SK-N-SH (cell line): ENCODE measurements at regions not wholly inside any gene's neighbourhood (a gene's known extent, or its start where the extent isn't known, plus 50 kb on each side); places are given as distances from the start of the nearest gene placed in this dataset.

Experiments
- CTCF ChIA-PET: fragments of 300-600, 350-600 bp; formaldehyde crosslinking; extraction: SDS; loops from one replicate; lab custom pipeline; 2021; lab: Yijun Ruan, JAX
- POLR2A ChIA-PET: fragments of 350-600 bp; sonication (Branson Sonifier 250); formaldehyde crosslinking; extraction: SDS; loops from one replicate; lab custom pipeline; 2020; ENCODE audit warnings: antibody characterized with exemption, inconsistent platforms; lab: Yijun Ruan, JAX
- DNase-seq: peaks from one replicate; pipeline ENCODE4 v3.0.0; 2012
- H2AFZ ChIP-seq: fragments of 200-600 bp; sonication (generic); 2 replicates; pipeline ENCODE4 v1.8.1; 2016; ENCODE audit warnings: antibody characterized with exemption, mild to moderate bottlenecking, low read depth
- H3F3A ChIP-seq: fragments of 200-600 bp; sonication (generic); replicated peaks from 2 replicates; pipeline ENCODE3; 2016; ENCODE audit warnings: antibody characterized with exemption, mild to moderate bottlenecking; ENCODE audit not compliant: insufficient read depth
- H3K27ac ChIP-seq, 2 experiments: fragments of 200-500 bp in 1 of 2; fragments of 200-600 bp in 1 of 2; sonication (Bioruptor generic) in 1 of 2; sonication (generic), shearing (Covaris generic) in 1 of 2; 2 replicates each; pipeline versions ENCODE4 v1.5.1 to v1.6.1; 2014 to 2016; ENCODE audit warnings: low read depth in 2 of 2, inconsistent platforms in 1 of 2, low read length in 1 of 2, mild to moderate bottlenecking in 1 of 2, mixed read lengths in 1 of 2
- H3K27me3 ChIP-seq: fragments of 200-600 bp; sonication (generic), shearing (Covaris generic); 2 replicates; pipeline ENCODE4 v1.6.1; 2016; ENCODE audit warnings: mixed run types; ENCODE audit not compliant: insufficient read depth
- H3K36me3 ChIP-seq, 2 experiments: fragments of 200-500 bp in 1 of 2; fragments of 200-600 bp in 1 of 2; sonication (Bioruptor generic) in 1 of 2; sonication (generic) in 1 of 2; replicated peaks in 1 of 2; 2 replicates each; pipeline versions ENCODE3 to v1.5.1; 2014 to 2016; ENCODE audit warnings: low read length in 1 of 2, mild to moderate bottlenecking in 1 of 2; ENCODE audit not compliant: insufficient read depth in 2 of 2, control insufficient read depth in 1 of 2
- H3K4me1 ChIP-seq, 2 experiments: fragments of 200-500 bp in 1 of 2; fragments of 200-600 bp in 1 of 2; sonication (Bioruptor generic) in 1 of 2; sonication (generic), shearing (Covaris generic) in 1 of 2; 2 replicates each; pipeline versions ENCODE4 v1.5.1 to v1.6.1; 2014 to 2016; ENCODE audit warnings: low read depth in 1 of 2, low read length in 1 of 2, mixed run types in 1 of 2; ENCODE audit not compliant: insufficient read depth in 2 of 2, control insufficient read depth in 1 of 2
- H3K4me2 ChIP-seq: fragments of 200-600 bp; sonication (generic), shearing (Covaris generic); 2 replicates; pipeline ENCODE4 v1.6.1; 2017; ENCODE audit warnings: mixed run types
- H3K4me3 ChIP-seq, 2 experiments: fragments of 200-500 bp in 1 of 2; fragments of 200-600 bp in 1 of 2; sonication (Bioruptor generic) in 1 of 2; sonication (generic), shearing (Covaris generic) in 1 of 2; 2 replicates each; pipeline versions ENCODE4 v1.5.1 to v1.8.1; 2014 to 2016; ENCODE audit warnings: low read depth in 2 of 2, inconsistent platforms in 1 of 2, low read length in 1 of 2, mild to moderate bottlenecking in 1 of 2, mixed read lengths in 1 of 2, moderate library complexity in 1 of 2
- H3K79me2 ChIP-seq: fragments of 200-600 bp; sonication (generic); 2 replicates; pipeline ENCODE4 v1.8.1; 2017; ENCODE audit warnings: mild to moderate bottlenecking; ENCODE audit not compliant: insufficient read depth
- H3K9ac ChIP-seq: fragments of 200-600 bp; sonication (generic); 2 replicates; pipeline ENCODE4 v1.6.1; 2017; ENCODE audit warnings: mixed run types
- H3K9me2 ChIP-seq: fragments of 200-600 bp; sonication (generic); 2 replicates; pipeline ENCODE4 v1.6.1; 2017; ENCODE audit warnings: mixed run types
- H3K9me3 ChIP-seq: fragments of 200-600 bp; sonication (generic); 2 replicates; pipeline ENCODE4 v1.6.1; 2017; ENCODE audit warnings: mixed run types, mild to moderate bottlenecking, moderate library complexity
- H4K20me1 ChIP-seq: fragments of 200-600 bp; sonication (generic); 2 replicates; pipeline ENCODE4 v1.6.1; 2017; ENCODE audit warnings: mild to moderate bottlenecking, mixed run types; ENCODE audit not compliant: insufficient read depth
- CHD2 ChIP-seq: fragments of 150-350 bp; IDR thresholded peaks from 2 replicates; pipeline ENCODE4 v1.6.1; 2018; ENCODE audit warnings: low read length; ENCODE audit not compliant: partially characterized antibody
- EZH2phosphoT487 ChIP-seq: fragments of 200-600 bp; sonication (generic); IDR thresholded peaks from 2 replicates; pipeline ENCODE4 v1.6.1; 2017; ENCODE audit warnings: low read depth, mixed run types, mild to moderate bottlenecking, antibody characterized with exemption, moderate library complexity, borderline replicate concordance
- FOXJ3 ChIP-seq: sonication (generic); formaldehyde crosslinking; IDR thresholded peaks from 2 replicates; pipeline ENCODE4 v1.5.1; 2020; ENCODE audit warnings: mild to moderate bottlenecking, missing genetic modification reagents
- FOXM1 ChIP-seq: IDR thresholded peaks from 2 replicates; pipeline ENCODE4 v1.4.0; 2012; ENCODE audit warnings: low read depth, mild to moderate bottlenecking
- GABPA ChIP-seq: IDR thresholded peaks from 2 replicates; pipeline ENCODE4 v1.4.0; 2012; ENCODE audit warnings: low read depth, mild to moderate bottlenecking
- JUND ChIP-seq: IDR thresholded peaks from 2 replicates; pipeline ENCODE4 v1.4.0; 2012
- MEF2A ChIP-seq: IDR thresholded peaks from 2 replicates; pipeline ENCODE4 v1.4.0; 2012; ENCODE audit warnings: low read depth, borderline replicate concordance
- MXI1 ChIP-seq: IDR thresholded peaks from 2 replicates; pipeline ENCODE4 v1.6.1; 2012; ENCODE audit warnings: mild to moderate bottlenecking, low read depth, low read length, improper control_type of control experiment
- POLR2AphosphoS5 ChIP-seq: IDR thresholded peaks from 2 replicates; pipeline ENCODE4 v1.6.1; 2012; ENCODE audit warnings: low read depth, low read length
- RXRA ChIP-seq: IDR thresholded peaks from 2 replicates; pipeline ENCODE4 v1.4.0; 2012; ENCODE audit warnings: low read depth, mild to moderate bottlenecking, borderline replicate concordance
- SIN3A ChIP-seq: IDR thresholded peaks from 2 replicates; pipeline ENCODE4 v1.6.1; 2012; ENCODE audit warnings: low read depth, mild to moderate bottlenecking, low read length, moderate library complexity, borderline replicate concordance
- TCF12 ChIP-seq: IDR thresholded peaks from 2 replicates; pipeline ENCODE4 v1.4.0; 2012
- TEAD4 ChIP-seq: IDR thresholded peaks from 2 replicates; pipeline ENCODE4 v1.4.0; 2012; ENCODE audit warnings: mild to moderate bottlenecking, borderline replicate concordance; ENCODE audit not compliant: insufficient read depth
- USF2 ChIP-seq: fragments of 150-350 bp; IDR thresholded peaks from 2 replicates; pipeline ENCODE4 v1.6.1; 2017; ENCODE audit warnings: antibody characterized with exemption, low read length, low read depth, borderline replicate concordance
- YY1 ChIP-seq: IDR thresholded peaks from 2 replicates; pipeline ENCODE4 v1.4.0; 2012; ENCODE audit warnings: low read depth, mild to moderate bottlenecking
- ZBTB33 ChIP-seq: IDR thresholded peaks from 2 replicates; pipeline ENCODE4 v1.4.0; 2012; ENCODE audit warnings: low read depth, borderline replicate concordance
- WGBS: methylation state at CpG from one replicate; pipeline ENCODE4 v1.1.6; 2017; ENCODE audit warnings: low lambda C conversion rate; 5-methylcytosine and 5-hydroxymethylcytosine counted together
- TF ChIP-seq, protein P1 (sequence below): fragments of 200-600 bp; sonication (generic); IDR thresholded peaks from 2 replicates; pipeline ENCODE4 v1.6.1; 2017; ENCODE audit warnings: antibody characterized with exemption, mild to moderate bottlenecking, moderate library complexity
- TF ChIP-seq, protein P2 (sequence below): IDR thresholded peaks from 2 replicates; pipeline ENCODE4 v1.6.1; 2012; ENCODE audit warnings: mild to moderate bottlenecking, low read depth, low read length, moderate library complexity

- WGBS: 8% methylated on average over 1 of the region's 1 CpG
- H3K4me2 ChIP-seq: no peak overlapping the region
- no peak overlapping the region for H3K9ac ChIP-seq
- no peaks in the 10 kb centered on the region for H4K20me1 ChIP-seq
- ChIA-PET POLR2A (no interaction called here), CTCF (interaction anchor here (1.0 kb wide), 1 partner anchor 25 kb away, joined by 3 read pairs; no protein-coding TSS in a partner anchor)
- no peak overlapping the region for H2AFZ ChIP-seq
- H3K4me1 ChIP-seq: no peaks in the 10 kb centered on the region
- no peaks in the 10 kb centered on the region for H3K79me2 ChIP-seq
- no peaks in the 10 kb centered on the region for H3F3A ChIP-seq
- TF ChIP-seq, protein P1, sequence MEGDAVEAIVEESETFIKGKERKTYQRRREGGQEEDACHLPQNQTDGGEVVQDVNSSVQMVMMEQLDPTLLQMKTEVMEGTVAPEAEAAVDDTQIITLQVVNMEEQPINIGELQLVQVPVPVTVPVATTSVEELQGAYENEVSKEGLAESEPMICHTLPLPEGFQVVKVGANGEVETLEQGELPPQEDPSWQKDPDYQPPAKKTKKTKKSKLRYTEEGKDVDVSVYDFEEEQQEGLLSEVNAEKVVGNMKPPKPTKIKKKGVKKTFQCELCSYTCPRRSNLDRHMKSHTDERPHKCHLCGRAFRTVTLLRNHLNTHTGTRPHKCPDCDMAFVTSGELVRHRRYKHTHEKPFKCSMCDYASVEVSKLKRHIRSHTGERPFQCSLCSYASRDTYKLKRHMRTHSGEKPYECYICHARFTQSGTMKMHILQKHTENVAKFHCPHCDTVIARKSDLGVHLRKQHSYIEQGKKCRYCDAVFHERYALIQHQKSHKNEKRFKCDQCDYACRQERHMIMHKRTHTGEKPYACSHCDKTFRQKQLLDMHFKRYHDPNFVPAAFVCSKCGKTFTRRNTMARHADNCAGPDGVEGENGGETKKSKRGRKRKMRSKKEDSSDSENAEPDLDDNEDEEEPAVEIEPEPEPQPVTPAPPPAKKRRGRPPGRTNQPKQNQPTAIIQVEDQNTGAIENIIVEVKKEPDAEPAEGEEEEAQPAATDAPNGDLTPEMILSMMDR: no peak
- no peak for TF ChIP-seq YY1
- TF ChIP-seq FOXM1: no peak
- TF ChIP-seq MXI1: no peak
- no peak for TF ChIP-seq POLR2AphosphoS5
- no peak for TF ChIP-seq CHD2
- TF ChIP-seq GABPA: no peak
- TF ChIP-seq USF2: no peak
- no peak for TF ChIP-seq ZBTB33
- TF ChIP-seq JUND: no peak
- TF ChIP-seq TCF12: no peak
- no peak for TF ChIP-seq FOXJ3 (CRISPR knock-in tag)
- no peak for TF ChIP-seq TEAD4
- no peak for TF ChIP-seq EZH2phosphoT487
- TF ChIP-seq MEF2A: no peak
- no peak for TF ChIP-seq SIN3A
- TF ChIP-seq RXRA: no peak
- TF ChIP-seq, protein P2, sequence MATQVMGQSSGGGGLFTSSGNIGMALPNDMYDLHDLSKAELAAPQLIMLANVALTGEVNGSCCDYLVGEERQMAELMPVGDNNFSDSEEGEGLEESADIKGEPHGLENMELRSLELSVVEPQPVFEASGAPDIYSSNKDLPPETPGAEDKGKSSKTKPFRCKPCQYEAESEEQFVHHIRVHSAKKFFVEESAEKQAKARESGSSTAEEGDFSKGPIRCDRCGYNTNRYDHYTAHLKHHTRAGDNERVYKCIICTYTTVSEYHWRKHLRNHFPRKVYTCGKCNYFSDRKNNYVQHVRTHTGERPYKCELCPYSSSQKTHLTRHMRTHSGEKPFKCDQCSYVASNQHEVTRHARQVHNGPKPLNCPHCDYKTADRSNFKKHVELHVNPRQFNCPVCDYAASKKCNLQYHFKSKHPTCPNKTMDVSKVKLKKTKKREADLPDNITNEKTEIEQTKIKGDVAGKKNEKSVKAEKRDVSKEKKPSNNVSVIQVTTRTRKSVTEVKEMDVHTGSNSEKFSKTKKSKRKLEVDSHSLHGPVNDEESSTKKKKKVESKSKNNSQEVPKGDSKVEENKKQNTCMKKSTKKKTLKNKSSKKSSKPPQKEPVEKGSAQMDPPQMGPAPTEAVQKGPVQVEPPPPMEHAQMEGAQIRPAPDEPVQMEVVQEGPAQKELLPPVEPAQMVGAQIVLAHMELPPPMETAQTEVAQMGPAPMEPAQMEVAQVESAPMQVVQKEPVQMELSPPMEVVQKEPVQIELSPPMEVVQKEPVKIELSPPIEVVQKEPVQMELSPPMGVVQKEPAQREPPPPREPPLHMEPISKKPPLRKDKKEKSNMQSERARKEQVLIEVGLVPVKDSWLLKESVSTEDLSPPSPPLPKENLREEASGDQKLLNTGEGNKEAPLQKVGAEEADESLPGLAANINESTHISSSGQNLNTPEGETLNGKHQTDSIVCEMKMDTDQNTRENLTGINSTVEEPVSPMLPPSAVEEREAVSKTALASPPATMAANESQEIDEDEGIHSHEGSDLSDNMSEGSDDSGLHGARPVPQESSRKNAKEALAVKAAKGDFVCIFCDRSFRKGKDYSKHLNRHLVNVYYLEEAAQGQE: no peak
- DNase-seq: no peak
- no peak overlapping the region for H3K4me3 ChIP-seq
- no peaks in the 10 kb centered on the region for H3K9me2 ChIP-seq
- no peaks in the 10 kb centered on the region for H3K9me3 ChIP-seq
- no peaks in the 10 kb centered on the region for H3K27me3 ChIP-seq
- no peak overlapping the region for H3K27ac ChIP-seq
- no peaks in the 10 kb centered on the region for H3K36me3 ChIP-seq
Measured at GRCh38 chr12:66733321-66733720, 54.4 kb upstream of the GRIP1 start.
